GM21786 (cell line): ENCODE measurements at regions not wholly inside any gene's neighbourhood (a gene's known extent, or its start where the extent isn't known, plus 50 kb on each side); places are given as distances from the start of the nearest gene placed in this dataset.
"Not testable (repeated sequence)": the region's sequence is repeated elsewhere in the genome, so short reads cannot be mapped to it uniquely, and the experiment has no call there.

Experiments used
- ATAC-seq: cut with Tn5 transposase; IDR thresholded peaks from one replicate; pipeline ENCODE4 v1.9.1; 2021; ENCODE audit not compliant: unreplicated experiment

GRCh38 chr14:98189062-98189461 lies 1082.9 kb downstream of the BCL11B start:
- ATAC-seq, result no peak

- ATAC-seq, result no peak
Observed at GRCh38 chr14:98189511-98189910, 1082.5 kb downstream of the BCL11B start.

DNA sequence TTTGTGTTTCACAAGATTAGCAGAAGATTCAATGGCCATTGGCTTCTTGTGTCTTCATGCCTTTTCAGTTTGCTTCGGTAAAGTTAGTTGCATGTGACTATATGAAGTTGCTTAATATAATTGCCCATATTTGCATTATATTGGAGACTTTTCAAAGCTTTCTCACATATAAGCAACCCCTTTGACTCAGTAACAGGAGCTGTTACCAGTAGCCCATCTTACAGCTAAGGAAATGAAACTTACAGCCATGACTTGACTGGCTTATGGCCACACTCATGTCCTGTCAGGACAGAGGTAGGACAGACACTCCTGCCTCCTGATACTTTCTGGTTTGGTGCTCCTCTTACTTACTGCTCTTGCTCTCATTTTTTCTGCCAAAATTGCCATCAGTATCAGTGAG lies 1082.1 kb downstream of the BCL11B start:
- no peak for ATAC-seq

DNA sequence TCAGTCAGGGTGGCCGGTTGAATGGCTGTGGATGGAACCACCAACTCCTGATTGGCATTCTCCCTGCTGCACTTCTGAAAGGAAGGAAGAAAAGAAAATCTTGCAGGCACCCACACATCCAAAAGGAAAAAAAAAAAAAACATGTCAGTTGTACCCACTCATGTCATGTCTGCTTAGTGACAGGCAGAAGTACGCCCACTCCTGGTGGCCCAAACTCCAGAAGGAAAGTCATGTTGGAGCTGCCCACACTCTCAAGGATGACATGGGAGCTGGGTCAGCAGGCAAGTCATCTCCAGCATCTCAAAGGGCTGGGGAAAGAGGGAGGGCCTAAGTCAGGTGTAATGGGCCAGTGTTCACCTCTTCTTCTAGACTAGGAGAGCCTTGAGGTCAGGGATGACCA lies 1079.1 kb downstream of the BCL11B start:
- no peak for ATAC-seq

DNA sequence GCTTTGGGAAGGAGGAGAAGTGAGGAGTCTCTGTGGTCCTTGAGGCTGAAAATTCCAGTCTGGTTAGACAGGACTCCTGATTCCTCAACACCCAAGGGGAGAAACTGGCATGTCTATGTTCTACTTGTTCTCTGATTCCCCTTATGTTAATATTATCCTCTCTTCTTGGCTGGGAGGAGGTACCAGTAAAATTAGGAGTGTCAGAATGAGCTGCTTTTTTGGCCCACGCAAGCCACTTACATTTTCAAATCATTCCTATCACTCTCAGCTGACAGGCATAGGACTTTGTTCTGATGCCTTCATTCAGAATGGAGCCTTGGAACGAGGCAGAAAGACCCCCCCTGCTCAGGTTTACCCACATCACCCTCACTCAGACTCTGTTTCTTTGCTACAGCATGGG lies 1077.2 kb downstream of the BCL11B start:
- no peak for ATAC-seq

- no peak for ATAC-seq
Observed at GRCh38 chr14:98195256-98195655, 1076.7 kb downstream of the BCL11B start.

GRCh38 chr14:98197933-98198332 lies 1074.1 kb downstream of the BCL11B start:
- no peak for ATAC-seq

GRCh38 chr14:98198385-98198784 lies 1073.6 kb downstream of the BCL11B start:
- ATAC-seq, result no peak

DNA sequence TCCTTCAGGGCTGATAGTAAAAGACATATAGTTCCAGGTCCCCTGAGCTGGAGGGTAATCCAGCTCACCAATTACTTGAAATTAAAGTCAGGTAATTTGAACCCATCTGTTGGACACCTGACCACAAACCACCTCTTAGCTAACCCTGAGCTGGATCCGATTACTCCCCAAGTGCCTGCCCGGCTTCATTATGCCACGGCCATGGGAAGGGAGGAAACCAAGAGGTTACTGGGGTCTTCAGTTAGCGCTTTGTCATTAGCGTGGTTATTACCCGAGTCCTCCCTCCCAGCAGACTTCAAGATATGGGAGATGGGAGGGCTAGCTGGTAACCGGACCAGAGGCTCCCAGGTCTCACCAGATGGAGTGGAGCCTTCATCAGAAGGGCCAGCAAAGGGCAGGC lies 1071.4 kb downstream of the BCL11B start:
- no peak for ATAC-seq

DNA sequence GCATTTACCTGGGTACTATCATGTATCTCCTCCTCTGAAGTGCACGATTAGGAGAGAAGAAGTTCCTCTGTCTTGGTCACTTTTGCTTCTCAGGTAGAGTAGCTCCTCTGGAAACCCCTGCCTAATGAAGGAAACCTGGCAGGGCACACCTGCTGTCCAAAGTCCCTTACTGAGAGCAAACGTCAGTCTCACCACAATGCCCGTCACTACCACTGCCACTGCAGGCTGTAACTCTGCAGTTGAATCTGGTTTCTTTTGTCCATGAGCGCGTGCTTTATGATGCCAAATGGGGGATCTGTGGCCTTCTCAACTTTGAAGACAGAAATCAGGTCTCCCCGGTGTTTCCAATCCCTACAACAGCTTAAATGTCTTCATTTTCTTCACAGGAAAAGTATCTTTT lies 1068.6 kb downstream of the BCL11B start:
- no peak for ATAC-seq

- ATAC-seq, result no peak
Observed at GRCh38 chr14:98204139-98204538, 1067.9 kb downstream of the BCL11B start.

GRCh38 chr14:98207415-98207814 lies 1064.6 kb downstream of the BCL11B start:
- no peak for ATAC-seq

DNA sequence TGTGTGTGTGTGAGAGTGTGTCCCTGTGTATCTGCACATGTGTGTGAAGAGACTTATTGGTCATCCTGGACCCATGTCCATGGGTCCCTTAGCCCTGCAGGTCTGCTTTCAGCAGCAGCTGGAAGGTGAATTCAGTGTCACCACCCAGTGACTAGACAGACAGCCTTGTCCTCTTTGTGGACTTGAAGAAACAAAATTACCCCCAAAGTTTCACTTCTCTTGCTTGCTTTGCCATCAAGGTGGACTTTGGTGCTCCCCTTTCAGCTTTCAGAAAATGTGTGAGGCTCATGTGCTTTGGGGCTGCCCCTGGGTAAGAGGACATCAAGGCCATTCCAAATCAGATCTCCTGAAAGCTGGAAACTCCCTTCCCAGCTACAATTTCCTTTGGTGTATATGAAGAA lies 1063.8 kb downstream of the BCL11B start:
- ATAC-seq, result no peak

- ATAC-seq, result no peak
Observed at GRCh38 chr14:98208943-98209342, 1063.1 kb downstream of the BCL11B start.

- no peak for ATAC-seq
Observed at GRCh38 chr14:98210045-98210672, 1061.8 kb downstream of the BCL11B start.

DNA sequence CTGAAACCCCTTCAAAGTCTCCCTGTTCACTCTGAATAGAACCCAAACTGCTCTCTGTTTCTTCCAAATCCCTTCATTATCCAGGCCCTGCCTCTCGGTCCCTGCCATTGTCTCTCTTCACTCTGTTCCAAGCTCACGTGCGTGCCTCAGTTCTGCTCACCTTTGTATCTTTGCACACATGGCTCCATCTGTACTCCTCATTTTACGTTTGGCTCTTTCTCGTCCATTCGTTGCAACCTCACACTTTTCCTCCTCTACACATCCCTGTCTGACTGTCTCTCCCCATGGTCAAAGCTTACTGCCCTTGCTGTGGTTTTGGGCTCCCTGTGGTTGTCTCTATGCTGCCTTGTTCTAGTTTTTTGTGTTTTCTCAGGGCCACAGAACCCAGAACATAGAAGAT lies 1054.5 kb downstream of the BCL11B start:
- ATAC-seq, result no peak

- ATAC-seq, result no peak
Observed at GRCh38 chr14:98218218-98218617, 1053.8 kb downstream of the BCL11B start.

DNA sequence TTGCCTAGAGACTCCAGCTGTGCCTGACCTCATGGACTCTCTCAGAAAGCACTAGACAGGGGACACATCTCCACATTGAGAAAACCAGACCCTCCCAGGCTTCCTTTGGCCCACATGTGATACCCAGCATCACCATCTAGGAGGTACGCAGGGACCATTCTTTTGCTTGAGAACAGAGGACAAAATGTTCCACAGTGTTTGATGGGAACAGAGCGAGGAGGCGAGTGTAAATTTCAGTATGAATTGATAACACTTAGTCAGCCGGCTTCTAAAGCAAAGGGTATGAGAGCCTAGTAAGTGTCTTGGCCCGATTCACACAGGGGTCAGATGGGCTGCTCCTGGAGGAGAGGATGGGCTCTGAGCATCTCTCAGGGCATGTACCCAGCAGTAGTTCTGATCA lies 1052.4 kb downstream of the BCL11B start:
- no peak for ATAC-seq

- ATAC-seq, result no peak
Observed at GRCh38 chr14:98223106-98223505, 1048.9 kb downstream of the BCL11B start.

- not testable (repeated sequence) for ATAC-seq
Observed at GRCh38 chr14:98223710-98224109, 1048.3 kb downstream of the BCL11B start.

DNA sequence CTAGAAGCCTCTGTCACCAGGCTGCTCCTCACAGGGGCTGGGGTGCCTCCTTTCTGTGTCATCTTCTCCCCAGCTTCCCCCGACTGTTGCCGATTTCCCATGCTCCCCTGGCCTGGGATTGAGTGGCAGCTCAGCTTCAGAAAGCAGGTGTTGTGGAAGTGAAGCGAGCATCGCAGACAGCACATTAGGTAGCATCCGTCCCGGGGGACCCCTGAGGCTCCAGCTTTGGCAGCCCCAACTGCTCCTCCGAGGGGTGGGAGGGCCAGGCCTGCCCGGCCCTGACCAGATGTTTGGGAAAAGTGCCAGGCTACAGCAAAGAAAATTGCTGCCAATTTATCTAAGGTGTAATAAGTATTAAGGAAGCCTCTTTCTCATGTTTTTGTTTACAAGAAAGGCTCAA lies 1045.6 kb downstream of the BCL11B start:
- no peak for ATAC-seq

- ATAC-seq, result no peak
Observed at GRCh38 chr14:98227000-98227726, 1044.8 kb downstream of the BCL11B start.

GRCh38 chr14:98227727-98228111 lies 1044.3 kb downstream of the BCL11B start:
- no peak for ATAC-seq
